IPS-18a (cell line): ENCODE measurements at regions not wholly inside any gene's neighbourhood (a gene's known extent, or its start where the extent isn't known, plus 50 kb on each side); places are given as distances from the start of the nearest gene placed in this dataset.

ENCODE experiments used
- H3K27ac ChIP-seq: one replicate; pipeline ENCODE4 v1.5.1; 2013; ENCODE audit warnings: low read length
- H3K27me3 ChIP-seq: one replicate; pipeline ENCODE4 v1.6.1; 2013; ENCODE audit warnings: mild to moderate bottlenecking, low read length; ENCODE audit not compliant: control insufficient read depth, insufficient read depth
- H3K36me3 ChIP-seq: one replicate; pipeline ENCODE4 v1.6.1; 2013; ENCODE audit warnings: low read depth, low read length; ENCODE audit not compliant: control insufficient read depth
- H3K4me1 ChIP-seq: one replicate; pipeline ENCODE4 v1.6.1; 2013; ENCODE audit warnings: low read depth, low read length; ENCODE audit not compliant: control insufficient read depth
- H3K4me3 ChIP-seq: one replicate; pipeline ENCODE4 v1.5.1; 2013; ENCODE audit warnings: low read length
- H3K9ac ChIP-seq: one replicate; pipeline ENCODE4 v1.6.1; 2013; ENCODE audit warnings: mild to moderate bottlenecking, low read length, moderate library complexity
- H3K9me3 ChIP-seq: one replicate; pipeline ENCODE4 v1.6.1; 2013; ENCODE audit warnings: low read depth, low read length; ENCODE audit not compliant: control insufficient read depth

DNA sequence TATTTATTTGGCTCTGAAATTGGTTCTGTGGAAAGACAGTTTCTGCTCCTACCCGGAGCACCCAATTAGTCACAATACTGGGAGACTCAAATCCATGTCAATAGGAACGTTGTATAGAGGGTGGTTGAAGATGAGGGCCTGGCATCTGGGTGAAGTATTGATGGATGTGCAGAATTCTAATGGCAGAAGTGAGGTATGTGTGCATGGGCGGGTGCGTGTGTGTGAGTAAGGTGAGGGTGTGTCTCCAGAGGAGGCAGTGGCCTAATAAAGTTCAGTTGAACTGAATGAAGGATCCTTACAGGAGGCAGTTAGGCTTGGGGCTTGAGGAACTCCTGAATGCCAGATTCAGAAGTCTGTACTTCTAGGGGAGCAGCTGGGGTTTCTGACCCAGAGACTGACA, 71.8 kb upstream of the B3GAT1 start:
- peaks cover 4% of the 10 kb centered on the region for H3K4me1 ChIP-seq
- no peaks in the 10 kb centered on the region for H3K36me3 ChIP-seq
- H3K9me3 ChIP-seq: no peaks in the 10 kb centered on the region
- no peaks in the 10 kb centered on the region for H3K27me3 ChIP-seq
- no peak overlapping the region for H3K4me3 ChIP-seq
- H3K27ac ChIP-seq: no peak overlapping the region
- H3K9ac ChIP-seq: no peak overlapping the region

- Histone ChIP-seq H3K27ac (no peak overlapping the region), H3K9me3 (no peaks in the 10 kb centered on the region), H3K27me3 (no peaks in the 10 kb centered on the region), H3K4me3 (no peak overlapping the region), H3K36me3 (no peaks in the 10 kb centered on the region), H3K9ac (no peak overlapping the region), H3K4me1 (peaks cover 8% of the 10 kb centered on the region)
These were observed 71.2 kb upstream of the B3GAT1 start for GRCh38 chr11:134483291-134483690.

- no peak overlapping the region for H3K27ac ChIP-seq
- H3K9ac ChIP-seq: no peak overlapping the region
- no peaks in the 10 kb centered on the region for H3K27me3 ChIP-seq
- no peaks in the 10 kb centered on the region for H3K9me3 ChIP-seq
- H3K4me3 ChIP-seq: no peak overlapping the region
- no peaks in the 10 kb centered on the region for H3K36me3 ChIP-seq
- peaks cover 10% of the 10 kb centered on the region for H3K4me1 ChIP-seq
These were observed 70.8 kb upstream of the B3GAT1 start for GRCh38 chr11:134482865-134483264.

GRCh38 chr11:134481933-134482527, 70.0 kb upstream of the B3GAT1 start:
- H3K36me3 ChIP-seq: no peaks in the 10 kb centered on the region
- no peak overlapping the region for H3K9ac ChIP-seq
- no peaks in the 10 kb centered on the region for H3K9me3 ChIP-seq
- H3K4me3 ChIP-seq: no peak overlapping the region
- peaks cover 19% of the 10 kb centered on the region for H3K4me1 ChIP-seq
- no peak overlapping the region for H3K27ac ChIP-seq
- H3K27me3 ChIP-seq: peaks cover 1% of the 10 kb centered on the region

GRCh38 chr11:134481135-134481534, 69.1 kb upstream of the B3GAT1 start:
- Histone ChIP-seq H3K9me3 (no peaks in the 10 kb centered on the region), H3K9ac (no peak overlapping the region), H3K36me3 (no peaks in the 10 kb centered on the region)

DNA sequence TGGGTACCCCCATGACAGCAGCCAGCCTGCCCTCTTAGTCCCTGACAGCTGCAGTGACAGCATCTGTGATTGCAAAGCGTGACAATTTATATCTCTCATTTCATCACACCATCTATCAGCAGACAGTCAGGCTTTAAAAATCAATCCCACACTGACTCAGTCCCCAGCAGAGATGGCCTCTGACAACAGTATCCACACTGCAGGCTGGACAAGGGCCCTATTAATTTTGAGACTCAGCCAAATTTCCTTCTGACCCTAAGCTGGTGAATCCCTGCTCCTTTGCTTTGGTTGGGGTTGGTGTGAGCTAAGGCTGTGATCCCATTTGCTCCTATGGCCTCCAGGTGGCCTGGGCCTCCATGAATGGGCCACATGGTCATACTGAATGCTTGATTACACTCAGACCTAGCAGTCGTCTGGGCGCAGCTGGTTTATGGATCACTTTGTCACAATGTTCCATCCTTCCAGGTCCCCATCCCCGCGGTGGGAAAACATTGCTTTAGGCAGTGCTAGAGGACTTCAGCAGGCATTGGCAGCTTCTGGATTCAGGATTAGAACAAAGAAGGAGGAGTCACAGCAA, 68.2 kb upstream of the B3GAT1 start:
- Histone ChIP-seq H3K9ac (no peak overlapping the region), H3K4me3 (no peak overlapping the region), H3K36me3 (no peaks in the 10 kb centered on the region), H3K27ac (no peak overlapping the region), H3K27me3 (peaks cover 6% of the 10 kb centered on the region), H3K4me1 (peaks cover 23% of the 10 kb centered on the region), H3K9me3 (no peaks in the 10 kb centered on the region)

More at GRCh38 chr11:134481135-134481534, 69.1 kb upstream of the B3GAT1 start:
- Histone ChIP-seq H3K27me3 (peaks cover 6% of the 10 kb centered on the region), H3K4me1 (peaks cover 23% of the 10 kb centered on the region), H3K27ac (no peak overlapping the region), H3K4me3 (no peak overlapping the region)

GRCh38 chr11:134479206-134480135, 67.4 kb upstream of the B3GAT1 start:
- no peak overlapping the region for H3K4me3 ChIP-seq
- H3K4me1 ChIP-seq: peaks cover 23% of the 10 kb centered on the region
- H3K9me3 ChIP-seq: no peaks in the 10 kb centered on the region
- no peaks in the 10 kb centered on the region for H3K36me3 ChIP-seq
- H3K27me3 ChIP-seq: peaks cover 6% of the 10 kb centered on the region
- no peak overlapping the region for H3K27ac ChIP-seq
- no peak overlapping the region for H3K9ac ChIP-seq

DNA sequence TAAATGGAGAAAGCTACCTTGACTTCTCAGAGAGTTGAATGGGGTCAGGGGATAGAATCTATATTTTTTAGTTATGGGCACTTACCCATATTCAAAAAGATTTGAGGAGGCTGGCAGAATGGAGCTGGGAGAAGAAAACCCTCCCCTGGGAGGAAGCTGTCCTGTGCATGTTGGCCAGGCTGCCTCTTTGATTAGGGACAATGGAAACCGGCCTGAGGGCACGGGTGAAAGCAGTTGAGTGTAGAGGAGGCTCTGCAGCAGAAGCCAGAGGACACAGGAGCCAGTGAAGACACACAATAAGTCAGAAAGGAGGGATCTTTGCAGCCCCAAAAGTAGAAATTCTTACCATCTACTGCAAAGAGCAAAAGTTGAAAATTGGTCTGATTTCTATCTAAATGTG, 66.6 kb upstream of the B3GAT1 start:
- Histone ChIP-seq H3K4me1 (peaks cover 23% of the 10 kb centered on the region), H3K9me3 (no peaks in the 10 kb centered on the region), H3K27ac (no peak overlapping the region), H3K27me3 (peaks cover 6% of the 10 kb centered on the region), H3K4me3 (no peak overlapping the region), H3K9ac (no peak overlapping the region), H3K36me3 (no peaks in the 10 kb centered on the region)

GRCh38 chr11:134478176-134478575, 66.1 kb upstream of the B3GAT1 start:
- peaks cover 23% of the 10 kb centered on the region for H3K4me1 ChIP-seq
- no peak overlapping the region for H3K9ac ChIP-seq
- H3K4me3 ChIP-seq: no peak overlapping the region
- no peaks in the 10 kb centered on the region for H3K9me3 ChIP-seq
- no peak overlapping the region for H3K27ac ChIP-seq
- H3K27me3 ChIP-seq: peaks cover 6% of the 10 kb centered on the region
- no peaks in the 10 kb centered on the region for H3K36me3 ChIP-seq

DNA sequence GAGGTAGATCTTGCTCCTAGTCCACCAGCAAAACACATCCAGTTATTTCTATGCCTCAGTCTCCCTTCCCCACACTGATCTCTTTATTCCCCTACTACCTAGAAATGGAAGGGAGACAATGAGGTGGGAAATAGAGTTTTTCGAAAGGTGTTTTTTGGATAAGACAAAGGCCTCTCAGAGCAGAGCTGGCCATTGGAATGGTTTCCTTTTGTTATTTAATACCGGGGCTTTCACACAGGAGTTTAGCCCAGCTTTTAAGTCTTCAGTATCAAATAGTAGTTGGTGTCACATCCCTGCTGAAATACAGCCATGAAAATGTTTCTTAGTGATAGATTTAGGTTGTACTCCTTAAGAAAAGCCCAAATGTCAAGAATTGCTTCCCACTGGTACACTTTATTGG, 65.4 kb upstream of the B3GAT1 start:
- H3K27me3 ChIP-seq: peaks cover 6% of the 10 kb centered on the region
- H3K4me3 ChIP-seq: no peak overlapping the region
- H3K9me3 ChIP-seq: no peaks in the 10 kb centered on the region
- no peaks in the 10 kb centered on the region for H3K36me3 ChIP-seq
- H3K4me1 ChIP-seq: peaks cover 23% of the 10 kb centered on the region
- no peak overlapping the region for H3K9ac ChIP-seq
- H3K27ac ChIP-seq: no peak overlapping the region

DNA sequence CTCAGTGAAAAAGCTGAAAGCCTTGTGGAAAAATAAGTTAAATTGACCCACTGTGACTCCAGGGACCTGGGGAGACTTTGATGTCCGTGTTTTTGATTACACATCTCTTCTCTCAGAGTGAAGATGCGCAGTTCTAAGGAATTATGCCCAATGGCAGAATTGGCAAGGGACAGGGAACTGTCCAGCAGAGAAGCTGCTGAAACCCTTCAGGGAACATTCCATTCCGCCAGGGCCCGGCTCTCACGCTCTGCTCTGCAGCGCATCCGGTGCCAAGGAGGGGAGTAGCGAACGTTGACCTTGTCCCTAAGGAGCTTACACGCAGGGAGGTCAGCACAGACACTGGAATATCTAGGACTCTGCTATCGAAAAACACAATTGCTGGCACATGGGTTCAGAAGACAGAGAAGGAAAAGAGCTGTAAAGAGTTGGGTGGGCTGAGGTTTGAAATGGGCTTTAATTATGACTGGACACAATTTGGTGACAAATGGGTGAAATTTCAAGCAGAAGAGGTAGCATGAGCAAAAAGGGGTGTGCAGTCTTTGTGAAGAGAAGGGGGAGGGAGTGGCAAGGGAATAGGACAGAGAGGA, 64.5 kb upstream of the B3GAT1 start:
- no peak overlapping the region for H3K9ac ChIP-seq
- H3K27me3 ChIP-seq: peaks cover 6% of the 10 kb centered on the region
- H3K27ac ChIP-seq: no peak overlapping the region
- H3K9me3 ChIP-seq: no peaks in the 10 kb centered on the region
- peaks cover 23% of the 10 kb centered on the region for H3K4me1 ChIP-seq
- no peak overlapping the region for H3K4me3 ChIP-seq
- no peaks in the 10 kb centered on the region for H3K36me3 ChIP-seq
